ENCODE measurements at regions not wholly inside any gene's neighbourhood (a gene's known extent, or its start where the extent isn't known, plus 50 kb on each side); places are given as distances from the start of the nearest gene placed in this dataset.
"Not testable (repeated sequence)": the region's sequence is repeated elsewhere in the genome, so short reads cannot be mapped to it uniquely, and the experiment has no call there.

- ATAC-seq: no peak
- Mint-ChIP-seq H3K27me3 (peaks cover 21% of the 10 kb centered on the region), H3K27ac (no peak overlapping the region), H3K9me3 (no peaks in the 10 kb centered on the region), H3K4me1 (no peaks in the 10 kb centered on the region), H3K36me3 (no peaks in the 10 kb centered on the region), H3K4me3 (no peak overlapping the region)
Observed at GRCh38 chr6:8181951-8182845, 79.8 kb upstream of the EEF1E1 start.

GRCh38 chr6:8181160-8181881, 79.0 kb upstream of the EEF1E1 start:
- no peaks in the 10 kb centered on the region for H3K4me1 Mint-ChIP-seq
- ATAC-seq: no peak
- no peak overlapping the region for H3K4me3 Mint-ChIP-seq
- H3K9me3 Mint-ChIP-seq: no peaks in the 10 kb centered on the region
- peaks cover 28% of the 10 kb centered on the region for H3K27me3 Mint-ChIP-seq
- no peak overlapping the region for H3K27ac Mint-ChIP-seq
- H3K36me3 Mint-ChIP-seq: no peaks in the 10 kb centered on the region

- no peak for ATAC-seq
- Mint-ChIP-seq H3K27me3 (peaks cover 33% of the 10 kb centered on the region), H3K4me3 (no peak overlapping the region), H3K4me1 (no peaks in the 10 kb centered on the region), H3K9me3 (no peaks in the 10 kb centered on the region), H3K36me3 (no peaks in the 10 kb centered on the region), H3K27ac (no peak overlapping the region)
Observed at GRCh38 chr6:8180327-8181159, 78.2 kb upstream of the EEF1E1 start.

- ATAC-seq: no peak
- H3K27me3 Mint-ChIP-seq: peaks cover 33% of the 10 kb centered on the region
- no peaks in the 10 kb centered on the region for H3K4me1 Mint-ChIP-seq
- H3K36me3 Mint-ChIP-seq: no peaks in the 10 kb centered on the region
- H3K9me3 Mint-ChIP-seq: no peaks in the 10 kb centered on the region
- no peak overlapping the region for H3K27ac Mint-ChIP-seq
- no peak overlapping the region for H3K4me3 Mint-ChIP-seq
Observed at GRCh38 chr6:8177721-8178120, 75.4 kb upstream of the EEF1E1 start.

- Mint-ChIP-seq H3K36me3 (no peaks in the 10 kb centered on the region), H3K27ac (no peak overlapping the region), H3K4me3 (no peak overlapping the region), H3K27me3 (peaks cover 17% of the 10 kb centered on the region), H3K9me3 (no peaks in the 10 kb centered on the region), H3K4me1 (no peaks in the 10 kb centered on the region)
- no peak for ATAC-seq
Observed at GRCh38 chr6:8175046-8175777, 72.9 kb upstream of the EEF1E1 start.

- no peak overlapping the region for H3K4me3 Mint-ChIP-seq
- H3K36me3 Mint-ChIP-seq: no peaks in the 10 kb centered on the region
- ATAC-seq: no peak
- no peaks in the 10 kb centered on the region for H3K9me3 Mint-ChIP-seq
- H3K27me3 Mint-ChIP-seq: peaks cover 17% of the 10 kb centered on the region
- H3K27ac Mint-ChIP-seq: no peak overlapping the region
- no peaks in the 10 kb centered on the region for H3K4me1 Mint-ChIP-seq
Observed at GRCh38 chr6:8174571-8174970, 72.2 kb upstream of the EEF1E1 start.

GRCh38 chr6:8172530-8172929, 70.2 kb upstream of the EEF1E1 start:
- Mint-ChIP-seq H3K4me3 (no peak overlapping the region), H3K27me3 (peaks cover 14% of the 10 kb centered on the region), H3K27ac (no peak overlapping the region), H3K4me1 (no peaks in the 10 kb centered on the region), H3K36me3 (no peaks in the 10 kb centered on the region), H3K9me3 (no peaks in the 10 kb centered on the region)
- ATAC-seq: no peak

GRCh38 chr6:8170754-8171153, 68.4 kb upstream of the EEF1E1 start:
- ATAC-seq: no peak
- H3K4me1 Mint-ChIP-seq: no peaks in the 10 kb centered on the region
- H3K27ac Mint-ChIP-seq: no peak overlapping the region
- H3K9me3 Mint-ChIP-seq: no peaks in the 10 kb centered on the region
- H3K27me3 Mint-ChIP-seq: no peaks in the 10 kb centered on the region
- H3K4me3 Mint-ChIP-seq: no peak overlapping the region
- no peaks in the 10 kb centered on the region for H3K36me3 Mint-ChIP-seq

GRCh38 chr6:8170245-8170644, 67.9 kb upstream of the EEF1E1 start:
- no peaks in the 10 kb centered on the region for H3K27me3 Mint-ChIP-seq
- no peaks in the 10 kb centered on the region for H3K9me3 Mint-ChIP-seq
- no peak overlapping the region for H3K4me3 Mint-ChIP-seq
- H3K27ac Mint-ChIP-seq: no peak overlapping the region
- ATAC-seq: no peak
- H3K36me3 Mint-ChIP-seq: no peaks in the 10 kb centered on the region
- no peaks in the 10 kb centered on the region for H3K4me1 Mint-ChIP-seq

- no peak for ATAC-seq
- no peak overlapping the region for H3K4me3 Mint-ChIP-seq
- peaks cover 4% of the 10 kb centered on the region for H3K9me3 Mint-ChIP-seq
- no peaks in the 10 kb centered on the region for H3K4me1 Mint-ChIP-seq
- no peak overlapping the region for H3K27ac Mint-ChIP-seq
- H3K27me3 Mint-ChIP-seq: no peaks in the 10 kb centered on the region
- no peaks in the 10 kb centered on the region for H3K36me3 Mint-ChIP-seq
Observed at GRCh38 chr6:8166156-8166555, 63.8 kb upstream of the EEF1E1 start.

- not testable (repeated sequence) for ATAC-seq, H3K27ac Mint-ChIP-seq, H3K4me1 Mint-ChIP-seq, H3K9me3 Mint-ChIP-seq, H3K27me3 Mint-ChIP-seq, H3K4me3 Mint-ChIP-seq, H3K36me3 Mint-ChIP-seq
Observed at GRCh38 chr6:8165008-8165407, 62.7 kb upstream of the EEF1E1 start.

- H3K4me3 Mint-ChIP-seq, ATAC-seq, H3K4me1 Mint-ChIP-seq, H3K27me3 Mint-ChIP-seq, H3K9me3 Mint-ChIP-seq, H3K36me3 Mint-ChIP-seq, H3K27ac Mint-ChIP-seq: not testable (repeated sequence)
Observed at GRCh38 chr6:8164281-8164680, 61.9 kb upstream of the EEF1E1 start.

GRCh38 chr6:8159966-8160365, 57.6 kb upstream of the EEF1E1 start:
- Mint-ChIP-seq H3K36me3 (no peaks in the 10 kb centered on the region), H3K27ac (no peak overlapping the region), H3K4me1 (no peaks in the 10 kb centered on the region), H3K9me3 (peaks cover 10% of the 10 kb centered on the region), H3K27me3 (peaks cover 22% of the 10 kb centered on the region), H3K4me3 (no peak overlapping the region)
- no peak for ATAC-seq

- Mint-ChIP-seq H3K27me3 (peaks cover 22% of the 10 kb centered on the region), H3K27ac (no peak overlapping the region), H3K4me1 (no peaks in the 10 kb centered on the region), H3K36me3 (no peaks in the 10 kb centered on the region), H3K9me3 (peaks cover 10% of the 10 kb centered on the region), H3K4me3 (no peak overlapping the region)
- ATAC-seq: no peak
Observed at GRCh38 chr6:8157839-8158238, 55.5 kb upstream of the EEF1E1 start.
